Prostate gland (tissue), 2 donors: ENCODE measurements at regions not wholly inside any gene's neighbourhood (a gene's known extent, or its start where the extent isn't known, plus 50 kb on each side); places are given as distances from the start of the nearest gene placed in this dataset.

Experiments
- POLR2A ChIP-seq: fragments of 450-650 bp; IDR thresholded peaks from one replicate; pipeline ENCODE4 v1.6.1; 2016; ENCODE audit warnings: antibody characterized with exemption, mild to moderate bottlenecking
- TF ChIP-seq, protein P1 (sequence below), 4 experiments: fragments of 200-600 bp in 2 of 4; fragments of 450-650 bp in 2 of 4; sonication (generic) in 2 of 4; IDR thresholded peaks; 1 replicate in 3 of 4; 2 replicates in 1 of 4; pipeline ENCODE4 v1.5.1; 2016 to 2019; ENCODE audit warnings: antibody characterized with exemption in 4 of 4, mild to moderate bottlenecking in 2 of 4, moderate library complexity in 2 of 4

- TF ChIP-seq, protein P1, sequence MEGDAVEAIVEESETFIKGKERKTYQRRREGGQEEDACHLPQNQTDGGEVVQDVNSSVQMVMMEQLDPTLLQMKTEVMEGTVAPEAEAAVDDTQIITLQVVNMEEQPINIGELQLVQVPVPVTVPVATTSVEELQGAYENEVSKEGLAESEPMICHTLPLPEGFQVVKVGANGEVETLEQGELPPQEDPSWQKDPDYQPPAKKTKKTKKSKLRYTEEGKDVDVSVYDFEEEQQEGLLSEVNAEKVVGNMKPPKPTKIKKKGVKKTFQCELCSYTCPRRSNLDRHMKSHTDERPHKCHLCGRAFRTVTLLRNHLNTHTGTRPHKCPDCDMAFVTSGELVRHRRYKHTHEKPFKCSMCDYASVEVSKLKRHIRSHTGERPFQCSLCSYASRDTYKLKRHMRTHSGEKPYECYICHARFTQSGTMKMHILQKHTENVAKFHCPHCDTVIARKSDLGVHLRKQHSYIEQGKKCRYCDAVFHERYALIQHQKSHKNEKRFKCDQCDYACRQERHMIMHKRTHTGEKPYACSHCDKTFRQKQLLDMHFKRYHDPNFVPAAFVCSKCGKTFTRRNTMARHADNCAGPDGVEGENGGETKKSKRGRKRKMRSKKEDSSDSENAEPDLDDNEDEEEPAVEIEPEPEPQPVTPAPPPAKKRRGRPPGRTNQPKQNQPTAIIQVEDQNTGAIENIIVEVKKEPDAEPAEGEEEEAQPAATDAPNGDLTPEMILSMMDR (IDR thresholded peaks at IDR 0.05): no peak
- TF ChIP-seq POLR2A: no peak
Observed at GRCh38 chr18:1019191-1019590, 114.5 kb downstream of the ADCYAP1 start.
